ENCODE measurements at regions not wholly inside any gene's neighbourhood (a gene's known extent, or its start where the extent isn't known, plus 50 kb on each side); places are given as distances from the start of the nearest gene placed in this dataset.

DNA sequence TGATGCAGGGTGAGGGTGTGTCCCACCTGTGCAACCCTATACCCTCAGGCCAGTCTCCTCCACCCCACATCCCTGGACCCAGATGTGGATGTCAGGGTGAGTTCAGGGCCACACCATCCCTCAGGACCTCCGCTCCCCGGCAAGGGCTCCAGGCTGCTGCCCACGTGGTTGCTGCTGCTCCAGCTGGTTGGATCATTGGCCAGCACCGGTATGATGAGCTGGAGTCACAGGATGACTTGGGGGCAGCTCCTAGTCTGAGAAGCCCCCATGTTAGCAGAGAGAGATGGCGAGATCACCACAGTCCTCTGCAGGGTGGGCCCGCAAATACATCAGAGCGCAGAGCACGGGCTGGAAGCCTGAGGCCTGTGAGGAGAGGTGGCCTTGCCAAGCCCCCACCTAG, 103.3 kb upstream of the GDF10 start:
- H3K4me3 ChIP-seq (ENCODE audit: insufficient read length, low read depth): no peak overlapping the region
- no peak for DNase-seq (ENCODE audit: low read depth, low spot score)
- H3K4me1 ChIP-seq (ENCODE audit: insufficient read depth, insufficient read length): no peaks in the 10 kb centered on the region
- H3K9me3 ChIP-seq (ENCODE audit: insufficient read depth, low read length): peaks cover 4% of the 10 kb centered on the region; the same call in 1 of the 2 replicates
- no peaks in the 10 kb centered on the region for H3K27me3 ChIP-seq (ENCODE audit: insufficient read depth, insufficient read length)
- H3K9ac ChIP-seq (ENCODE audit: insufficient read length, low read depth): no peak overlapping the region
- H3K36me3 ChIP-seq (ENCODE audit: insufficient read depth, insufficient read length, low read length): no peaks in the 10 kb centered on the region
- TF ChIP-seq ZNF274 (IDR thresholded peaks at IDR 0.05; ENCODE audit: low read depth, low read length) (no peak), SUZ12 (IDR thresholded peaks at IDR 0.05; ENCODE audit: extremely low read depth, insufficient read depth, insufficient read length) (no peak), YY1 (IDR thresholded peaks at IDR 0.05; ENCODE audit: insufficient read depth, insufficient read length) (no peak)

DNA sequence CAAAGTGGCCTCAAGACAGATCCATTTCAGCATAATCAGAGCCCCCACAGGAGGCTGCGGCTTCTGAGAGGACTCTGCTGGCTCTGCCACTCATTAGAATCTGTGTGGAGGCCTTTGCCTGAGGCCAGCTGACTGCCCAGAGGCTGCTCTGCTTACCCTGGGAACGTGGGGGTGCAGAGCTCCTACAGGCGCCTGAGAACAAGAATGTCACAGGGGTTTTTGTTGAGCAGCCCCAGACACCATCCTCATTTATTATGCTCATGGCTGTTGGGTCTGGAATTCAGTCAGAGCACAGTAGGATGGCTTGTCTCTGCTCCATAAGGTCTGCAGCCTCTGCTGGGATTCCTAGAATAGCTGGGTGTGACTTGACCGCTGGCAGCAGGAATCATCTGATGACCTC, 101.8 kb upstream of the GDF10 start:
- no peaks in the 10 kb centered on the region for H3K27me3 ChIP-seq (ENCODE audit: insufficient read depth, insufficient read length)
- no peaks in the 10 kb centered on the region for H3K4me1 ChIP-seq (ENCODE audit: insufficient read depth, insufficient read length)
- TF ChIP-seq SUZ12 (IDR thresholded peaks at IDR 0.05; ENCODE audit: extremely low read depth, insufficient read depth, insufficient read length): no peak
- TF ChIP-seq ZNF274 (IDR thresholded peaks at IDR 0.05; ENCODE audit: low read depth, low read length): no peak
- no peak for TF ChIP-seq YY1 (IDR thresholded peaks at IDR 0.05; ENCODE audit: insufficient read depth, insufficient read length)
- H3K36me3 ChIP-seq (ENCODE audit: insufficient read depth, insufficient read length, low read length): no peaks in the 10 kb centered on the region
- peaks cover 4% of the 10 kb centered on the region; the same call in 1 of the 2 replicates for H3K9me3 ChIP-seq (ENCODE audit: insufficient read depth, low read length)
- H3K4me3 ChIP-seq (ENCODE audit: insufficient read length, low read depth): no peak overlapping the region
- DNase-seq (ENCODE audit: low read depth, low spot score): peak; percentile 35
- no peak overlapping the region for H3K9ac ChIP-seq (ENCODE audit: insufficient read length, low read depth)

DNA sequence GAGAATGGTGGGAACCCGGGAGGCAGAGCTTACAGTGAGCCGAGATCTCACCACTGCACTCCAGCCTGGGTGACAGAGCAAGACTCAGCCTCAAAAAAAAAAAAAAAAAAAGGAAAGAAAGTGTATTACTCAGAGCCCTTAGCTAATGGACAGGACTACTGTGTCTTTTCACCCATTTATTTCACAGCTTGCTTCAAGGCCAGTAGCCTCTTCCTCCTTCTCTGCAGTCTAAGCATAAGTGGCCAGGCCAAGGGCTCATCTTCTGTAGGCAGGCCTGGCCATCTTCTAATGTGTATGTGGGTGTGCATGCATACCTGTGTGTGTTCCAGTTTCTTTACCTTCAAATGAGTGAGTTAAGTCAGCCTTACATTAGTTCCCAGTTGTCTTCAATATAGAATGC, 94.8 kb upstream of the GDF10 start:
- Histone ChIP-seq H3K4me3 (ENCODE audit: insufficient read length, low read depth) (no peak overlapping the region), H3K36me3 (ENCODE audit: insufficient read depth, insufficient read length, low read length) (no peaks in the 10 kb centered on the region)
- TF ChIP-seq ZNF274 (IDR thresholded peaks at IDR 0.05; ENCODE audit: low read depth, low read length): no peak
- TF ChIP-seq YY1 (IDR thresholded peaks at IDR 0.05; ENCODE audit: insufficient read depth, insufficient read length): no peak
- no peak for TF ChIP-seq SUZ12 (IDR thresholded peaks at IDR 0.05; ENCODE audit: extremely low read depth, insufficient read depth, insufficient read length)

DNA sequence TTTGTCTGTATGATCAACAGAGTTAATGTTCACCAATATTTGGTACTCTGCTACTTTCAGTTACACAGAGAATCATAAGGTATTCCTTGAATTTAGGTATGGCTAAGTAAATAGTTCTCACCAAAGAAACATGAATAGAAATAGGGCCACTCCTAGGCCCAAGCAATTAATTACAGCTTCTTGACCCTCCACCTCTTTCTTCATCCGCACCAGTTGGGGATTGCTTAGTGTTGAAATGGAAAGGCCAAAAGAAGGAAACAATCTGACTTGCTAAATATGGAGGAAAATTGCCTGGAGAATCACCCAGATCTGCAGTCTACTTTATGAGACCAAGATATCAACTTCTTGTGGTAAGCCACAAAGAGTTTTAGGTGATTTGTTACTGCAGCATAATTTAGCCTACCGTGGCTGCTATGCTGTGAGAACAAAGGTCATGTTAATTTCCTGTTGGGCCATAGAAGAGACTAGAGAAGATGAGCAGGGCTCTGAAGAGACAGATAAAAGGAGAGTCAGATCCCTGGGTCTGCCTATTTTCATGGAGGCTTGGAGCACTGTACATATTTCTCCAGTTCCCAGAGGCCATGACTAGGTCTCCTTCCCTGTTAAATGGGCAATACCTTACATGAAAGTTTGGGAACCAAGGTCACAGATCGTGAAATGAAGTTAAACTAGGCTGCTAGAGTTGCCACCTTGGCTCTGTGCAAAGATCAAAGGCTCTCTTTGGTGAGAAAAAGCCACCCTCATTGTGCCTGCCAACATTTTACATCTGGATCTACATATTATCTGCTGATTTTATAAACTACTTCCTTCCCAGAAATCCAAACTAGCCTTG, 93.3 kb upstream of the GDF10 start:
- Histone ChIP-seq H3K4me3 (ENCODE audit: insufficient read length, low read depth) (no peak overlapping the region), H3K9me3 (ENCODE audit: insufficient read depth, low read length) (no peaks in the 10 kb centered on the region), H3K36me3 (ENCODE audit: insufficient read depth, insufficient read length, low read length) (no peaks in the 10 kb centered on the region), H3K4me1 (ENCODE audit: insufficient read depth, insufficient read length) (no peaks in the 10 kb centered on the region), H3K27me3 (ENCODE audit: insufficient read depth, insufficient read length) (no peaks in the 10 kb centered on the region), H3K9ac (ENCODE audit: insufficient read length, low read depth) (no peak overlapping the region)
- no peak for DNase-seq (ENCODE audit: low read depth, low spot score)
- TF ChIP-seq SUZ12 (IDR thresholded peaks at IDR 0.05; ENCODE audit: extremely low read depth, insufficient read depth, insufficient read length) (no peak), YY1 (IDR thresholded peaks at IDR 0.05; ENCODE audit: insufficient read depth, insufficient read length) (no peak), ZNF274 (IDR thresholded peaks at IDR 0.05; ENCODE audit: low read depth, low read length) (no peak)

More for the DNA sequence above, 94.8 kb upstream of the GDF10 start:
- H3K9ac ChIP-seq (ENCODE audit: insufficient read length, low read depth): no peak overlapping the region
- no peaks in the 10 kb centered on the region for H3K27me3 ChIP-seq (ENCODE audit: insufficient read depth, insufficient read length)
- H3K9me3 ChIP-seq (ENCODE audit: insufficient read depth, low read length): peaks cover 4% of the 10 kb centered on the region; the same call in 1 of the 2 replicates
- H3K4me1 ChIP-seq (ENCODE audit: insufficient read depth, insufficient read length): no peaks in the 10 kb centered on the region
- no peak for DNase-seq (ENCODE audit: low read depth, low spot score)

DNA sequence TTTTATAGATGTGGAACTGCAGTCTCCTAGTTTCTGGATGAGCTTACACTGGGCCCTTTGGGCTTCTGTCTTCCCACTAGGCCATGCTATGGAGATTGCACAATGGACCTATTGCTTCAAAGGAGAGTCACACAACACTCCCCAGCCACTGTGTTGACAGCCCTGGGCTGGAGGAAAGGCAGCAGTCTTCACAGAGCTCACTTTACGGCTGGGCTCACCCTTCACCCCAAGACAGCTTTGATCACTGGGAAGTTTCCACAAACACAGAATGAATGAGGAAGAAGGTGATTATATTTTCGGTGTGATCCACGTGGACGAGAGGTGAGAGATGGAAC, 92.7 kb upstream of the GDF10 start:
- no peaks in the 10 kb centered on the region for H3K9me3 ChIP-seq (ENCODE audit: insufficient read depth, low read length)
- no peaks in the 10 kb centered on the region for H3K4me1 ChIP-seq (ENCODE audit: insufficient read depth, insufficient read length)
- H3K9ac ChIP-seq (ENCODE audit: insufficient read length, low read depth): no peak overlapping the region
- no peaks in the 10 kb centered on the region for H3K36me3 ChIP-seq (ENCODE audit: insufficient read depth, insufficient read length, low read length)
- no peaks in the 10 kb centered on the region for H3K27me3 ChIP-seq (ENCODE audit: insufficient read depth, insufficient read length)
- no peak overlapping the region for H3K4me3 ChIP-seq (ENCODE audit: insufficient read length, low read depth)
- no peak for DNase-seq (ENCODE audit: low read depth, low spot score)
- no peak for TF ChIP-seq ZNF274 (IDR thresholded peaks at IDR 0.05; ENCODE audit: low read depth, low read length)
- no peak for TF ChIP-seq YY1 (IDR thresholded peaks at IDR 0.05; ENCODE audit: insufficient read depth, insufficient read length)
- TF ChIP-seq SUZ12 (IDR thresholded peaks at IDR 0.05; ENCODE audit: extremely low read depth, insufficient read depth, insufficient read length): no peak

DNA sequence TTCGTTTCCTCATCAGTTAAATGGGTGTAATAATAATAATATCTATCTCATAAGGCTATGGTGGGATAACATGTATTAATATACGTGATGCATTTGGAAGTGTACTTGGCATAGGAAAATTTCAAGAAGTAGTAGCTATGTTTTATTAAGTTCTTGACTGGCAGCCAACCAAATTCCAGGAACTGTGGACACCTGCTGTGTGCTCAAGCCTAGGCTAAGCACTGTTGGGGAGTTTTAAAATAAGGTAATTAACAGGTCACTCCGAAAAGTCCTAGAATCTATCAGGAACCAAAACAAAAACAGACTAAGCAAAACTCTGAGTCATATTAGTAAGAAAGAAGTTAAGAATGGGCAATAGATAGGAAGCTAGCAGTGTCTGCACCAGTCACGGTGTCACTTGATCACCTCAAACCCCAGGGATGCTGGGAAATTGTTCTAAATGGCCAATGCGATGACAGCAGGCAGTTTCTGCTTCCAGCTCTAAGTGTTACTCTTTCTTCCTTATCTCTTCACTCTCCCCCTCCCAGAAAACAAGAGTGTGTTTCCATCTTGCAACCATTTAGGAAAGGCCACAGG, 92.0 kb upstream of the GDF10 start:
- no peak overlapping the region for H3K4me3 ChIP-seq (ENCODE audit: insufficient read length, low read depth)
- no peak for TF ChIP-seq SUZ12 (IDR thresholded peaks at IDR 0.05; ENCODE audit: extremely low read depth, insufficient read depth, insufficient read length)
- no peak for TF ChIP-seq YY1 (IDR thresholded peaks at IDR 0.05; ENCODE audit: insufficient read depth, insufficient read length)
- no peak for TF ChIP-seq ZNF274 (IDR thresholded peaks at IDR 0.05; ENCODE audit: low read depth, low read length)
- H3K4me1 ChIP-seq (ENCODE audit: insufficient read depth, insufficient read length): no peaks in the 10 kb centered on the region
- H3K36me3 ChIP-seq (ENCODE audit: insufficient read depth, insufficient read length, low read length): no peaks in the 10 kb centered on the region
- no peaks in the 10 kb centered on the region for H3K27me3 ChIP-seq (ENCODE audit: insufficient read depth, insufficient read length)
- no peak overlapping the region for H3K9ac ChIP-seq (ENCODE audit: insufficient read length, low read depth)
- DNase-seq (ENCODE audit: low read depth, low spot score): no peak
- H3K9me3 ChIP-seq (ENCODE audit: insufficient read depth, low read length): no peaks in the 10 kb centered on the region; the same call in 1 of the 2 replicates

DNA sequence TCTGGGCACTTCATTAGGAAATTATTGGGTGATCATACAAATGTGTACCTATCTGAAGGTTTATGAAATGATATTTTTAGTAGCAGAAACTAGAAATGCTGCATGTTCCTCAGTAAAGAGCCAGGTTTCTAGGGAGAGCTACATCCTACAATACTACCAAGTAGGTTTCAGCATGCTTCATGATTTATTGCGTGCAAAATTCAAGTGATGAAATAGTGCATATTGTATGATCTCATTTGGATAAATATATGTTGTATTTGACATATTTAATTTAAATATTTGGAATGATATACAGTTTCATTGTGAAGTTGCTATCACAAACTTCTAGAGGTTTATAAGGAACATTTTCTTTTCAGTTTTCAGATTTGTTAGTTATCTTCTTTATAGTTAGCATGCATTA, 90.5 kb upstream of the GDF10 start:
- no peaks in the 10 kb centered on the region; the same call in 1 of the 2 replicates for H3K9me3 ChIP-seq (ENCODE audit: insufficient read depth, low read length)
- TF ChIP-seq ZNF274 (IDR thresholded peaks at IDR 0.05; ENCODE audit: low read depth, low read length): no peak
- TF ChIP-seq YY1 (IDR thresholded peaks at IDR 0.05; ENCODE audit: insufficient read depth, insufficient read length): no peak
- no peak overlapping the region for H3K9ac ChIP-seq (ENCODE audit: insufficient read length, low read depth)
- DNase-seq (ENCODE audit: low read depth, low spot score): no peak
- no peaks in the 10 kb centered on the region for H3K27me3 ChIP-seq (ENCODE audit: insufficient read depth, insufficient read length)
- no peak overlapping the region for H3K4me3 ChIP-seq (ENCODE audit: insufficient read length, low read depth)
- H3K36me3 ChIP-seq (ENCODE audit: insufficient read depth, insufficient read length, low read length): no peaks in the 10 kb centered on the region
- H3K4me1 ChIP-seq (ENCODE audit: insufficient read depth, insufficient read length): no peaks in the 10 kb centered on the region

All from NT2/D1 (cell line).